ENCODE measurements at regions not wholly inside any gene's neighbourhood (a gene's known extent, or its start where the extent isn't known, plus 50 kb on each side); places are given as distances from the start of the nearest gene placed in this dataset.

GRCh38 chr14:98769326-98769725 is 502.7 kb downstream of the BCL11B start:
- no peak overlapping the region for H3K4me3 Mint-ChIP-seq (ENCODE audit: unreplicated experiment)
- H3K36me3 ChIP-seq (ENCODE audit: control insufficient read depth, insufficient read depth, low read length) = no peaks in the 10 kb centered on the region
- BruUV-seq (replicated peaks) = no TSS peak
- H3K9me3 ChIP-seq = peaks cover under 1% of the 10 kb centered on the region; the same call in 1 of the 2 replicates
- TF ChIP-seq CTCF (IDR thresholded peaks at IDR 0.05; ENCODE audit: insufficient read depth in 1 of 2, low read depth in 1 of 2, low read length in 1 of 2, severe bottlenecking in 1 of 2, unreplicated experiment in 1 of 2) = no peak
- intact Hi-C loops (cut with micrococcal nuclease; ENCODE audit: unreplicated experiment) = no loop called here
- no peak overlapping the region for H3K4me3 ChIP-seq (ENCODE audit: low read depth, low read length)
- no peaks in the 10 kb centered on the region for H3K27me3 ChIP-seq (replicated peaks; ENCODE audit: control insufficient read depth, insufficient read depth, low read length)
- H3K27ac Mint-ChIP-seq (ENCODE audit: unreplicated experiment) = no peak overlapping the region
- ChIA-PET CTCF (no interaction called here), POLR2A (no interaction called here)
- DNase-seq = no peak
- H3K27me3 Mint-ChIP-seq (ENCODE audit: insufficient read depth, unreplicated experiment) = no peaks in the 10 kb centered on the region
- H3K36me3 Mint-ChIP-seq (ENCODE audit: insufficient read depth, unreplicated experiment) = no peaks in the 10 kb centered on the region
- H3K4me1 ChIP-seq = no peaks in the 10 kb centered on the region; the same call in 1 of the 2 replicates
- no peaks in the 10 kb centered on the region for H3K9me3 Mint-ChIP-seq (ENCODE audit: unreplicated experiment)
- peaks cover under 1% of the 10 kb centered on the region for H3K4me1 Mint-ChIP-seq (ENCODE audit: low read depth, unreplicated experiment)

- peaks cover 6% of the 10 kb centered on the region for H3K9me3 Mint-ChIP-seq (ENCODE audit: unreplicated experiment)
- intact Hi-C loops (cut with micrococcal nuclease; ENCODE audit: unreplicated experiment) = no loop called here
Measured at GRCh38 chr14:98770151-98770550, 501.8 kb downstream of the BCL11B start.

GRCh38 chr14:98773814-98774213 is 498.2 kb downstream of the BCL11B start:
- H3K27me3 Mint-ChIP-seq (ENCODE audit: insufficient read depth, unreplicated experiment) = no peaks in the 10 kb centered on the region
- no TSS peak for BruUV-seq (replicated peaks)
- H3K27ac Mint-ChIP-seq (ENCODE audit: unreplicated experiment) = no peak overlapping the region
- intact Hi-C loops (cut with micrococcal nuclease; ENCODE audit: unreplicated experiment) = no loop called here
- H3K27me3 ChIP-seq (replicated peaks; ENCODE audit: control insufficient read depth, insufficient read depth, low read length) = no peaks in the 10 kb centered on the region
- H3K4me3 Mint-ChIP-seq (ENCODE audit: unreplicated experiment) = no peak overlapping the region
- no peak overlapping the region for H3K4me3 ChIP-seq (ENCODE audit: low read depth, low read length)
- no peaks in the 10 kb centered on the region for H3K9me3 ChIP-seq
- H3K4me1 Mint-ChIP-seq (ENCODE audit: low read depth, unreplicated experiment) = peaks cover 7% of the 10 kb centered on the region
- DNase-seq = no peak
- no peaks in the 10 kb centered on the region for H3K36me3 Mint-ChIP-seq (ENCODE audit: insufficient read depth, unreplicated experiment)
- no peak for TF ChIP-seq CTCF (IDR thresholded peaks at IDR 0.05; ENCODE audit: insufficient read depth in 1 of 2, low read depth in 1 of 2, low read length in 1 of 2, severe bottlenecking in 1 of 2, unreplicated experiment in 1 of 2)
- ChIA-PET CTCF (no interaction called here), POLR2A (no interaction called here)
- H3K9me3 Mint-ChIP-seq (ENCODE audit: unreplicated experiment) = peaks cover 15% of the 10 kb centered on the region
- no peaks in the 10 kb centered on the region for H3K36me3 ChIP-seq (ENCODE audit: control insufficient read depth, insufficient read depth, low read length)
- H3K4me1 ChIP-seq = no peaks in the 10 kb centered on the region; the same call in 1 of the 2 replicates

More at GRCh38 chr14:98770151-98770550, 501.8 kb downstream of the BCL11B start:
- no peaks in the 10 kb centered on the region; the same call in 1 of the 2 replicates for H3K4me1 ChIP-seq
- H3K9me3 ChIP-seq = no peaks in the 10 kb centered on the region
- no peaks in the 10 kb centered on the region for H3K27me3 Mint-ChIP-seq (ENCODE audit: insufficient read depth, unreplicated experiment)
- BruUV-seq (replicated peaks) = no TSS peak
- H3K36me3 Mint-ChIP-seq (ENCODE audit: insufficient read depth, unreplicated experiment) = no peaks in the 10 kb centered on the region
- no peaks in the 10 kb centered on the region for H3K27me3 ChIP-seq (replicated peaks; ENCODE audit: control insufficient read depth, insufficient read depth, low read length)
- ChIA-PET CTCF (no interaction called here), POLR2A (no interaction called here)
- no peak for TF ChIP-seq CTCF (IDR thresholded peaks at IDR 0.05; ENCODE audit: insufficient read depth in 1 of 2, low read depth in 1 of 2, low read length in 1 of 2, severe bottlenecking in 1 of 2, unreplicated experiment in 1 of 2)
- no peak overlapping the region for H3K27ac Mint-ChIP-seq (ENCODE audit: unreplicated experiment)
- DNase-seq = no peak
- no peak overlapping the region for H3K4me3 Mint-ChIP-seq (ENCODE audit: unreplicated experiment)
- H3K4me1 Mint-ChIP-seq (ENCODE audit: low read depth, unreplicated experiment) = peaks cover 7% of the 10 kb centered on the region
- no peaks in the 10 kb centered on the region for H3K36me3 ChIP-seq (ENCODE audit: control insufficient read depth, insufficient read depth, low read length)
- no peak overlapping the region for H3K4me3 ChIP-seq (ENCODE audit: low read depth, low read length)

All from Caco-2 (cell line).